Breast epithelium (tissue), 3 donors: ENCODE measurements at regions not wholly inside any gene's neighbourhood (a gene's known extent, or its start where the extent isn't known, plus 50 kb on each side); places are given as distances from the start of the nearest gene placed in this dataset.

ENCODE experiments used
- CTCF ChIP-seq, 3 donors: fragments of 450-650 bp; IDR thresholded peaks; one replicate each; pipeline ENCODE4 v1.5.1; 2016 to 2017; ENCODE audit warnings: antibody characterized with exemption in 3 of 3, mild to moderate bottlenecking in 3 of 3, moderate library complexity in 3 of 3
- POLR2A ChIP-seq: fragments of 450-650 bp; IDR thresholded peaks from one replicate; pipeline ENCODE4 v1.6.1; 2016; ENCODE audit warnings: antibody characterized with exemption, mild to moderate bottlenecking, moderate library complexity
- POLR2AphosphoS5 ChIP-seq, 3 donors: sonication (generic); formaldehyde crosslinking; IDR thresholded peaks; one replicate each; pipeline ENCODE4 v1.6.1; 2017; ENCODE audit warnings: antibody characterized with exemption in 3 of 3

GRCh38 chr15:101547737-101548136 is 58.2 kb upstream of the PCSK6 start:
- TF ChIP-seq POLR2A = no peak
- no peak for TF ChIP-seq POLR2AphosphoS5 (IDR thresholded peaks at IDR 0.05)
- TF ChIP-seq CTCF (IDR thresholded peaks at IDR 0.05) = no peak
